ENCODE measurements at regions not wholly inside any gene's neighbourhood (a gene's known extent, or its start where the extent isn't known, plus 50 kb on each side); places are given as distances from the start of the nearest gene placed in this dataset.

GRCh38 chr2:15689654-15690053 is 98.0 kb downstream of the DDX1 start:
- no peak overlapping the region for H3K4me3 ChIP-seq (ENCODE audit: low read length)
- no peaks in the 10 kb centered on the region for H3K79me2 ChIP-seq (ENCODE audit: low read length)
- H3K36me3 ChIP-seq (replicated peaks; ENCODE audit: low read depth, low read length), result no peaks in the 10 kb centered on the region
- H4K20me1 ChIP-seq (ENCODE audit: insufficient read depth, low read length), result no peaks in the 10 kb centered on the region
- H2AFZ ChIP-seq (ENCODE audit: low read depth, low read length), result no peak overlapping the region
- TF ChIP-seq CTCF (IDR thresholded peaks at IDR 0.05; ENCODE audit: low read depth, low read length), result no peak
- TF ChIP-seq EZH2phosphoT487 (IDR thresholded peaks at IDR 0.05; ENCODE audit: low read depth), result no peak
- no peak overlapping the region for H3K27ac ChIP-seq (ENCODE audit: low read length)
- H3K9me3 ChIP-seq (ENCODE audit: insufficient read depth, low read length), result no peaks in the 10 kb centered on the region
- no peak overlapping the region for H3K4me2 ChIP-seq (ENCODE audit: low read length)
- peaks cover 30% of the 10 kb centered on the region for H3K27me3 ChIP-seq (ENCODE audit: low read depth, low read length)
- no peaks in the 10 kb centered on the region for H3K4me1 ChIP-seq (ENCODE audit: low read length)
- H3K9ac ChIP-seq (ENCODE audit: low read length), result no peak overlapping the region

- H3K79me2 ChIP-seq (ENCODE audit: low read length), result no peaks in the 10 kb centered on the region
- no peak overlapping the region for H2AFZ ChIP-seq (ENCODE audit: low read depth, low read length)
- peaks cover 24% of the 10 kb centered on the region for H3K27me3 ChIP-seq (ENCODE audit: low read depth, low read length)
These were observed 100.1 kb downstream of the DDX1 start for GRCh38 chr2:15691586-15692310.

GRCh38 chr2:15692551-15693377 is 101.1 kb downstream of the DDX1 start:
- no peak overlapping the region for H3K4me3 ChIP-seq (ENCODE audit: low read length)
- H3K27ac ChIP-seq (ENCODE audit: low read length), result no peak overlapping the region
- H4K20me1 ChIP-seq (ENCODE audit: insufficient read depth, low read length), result no peaks in the 10 kb centered on the region
- no peak overlapping the region for H2AFZ ChIP-seq (ENCODE audit: low read depth, low read length)
- no peaks in the 10 kb centered on the region for H3K9me3 ChIP-seq (ENCODE audit: insufficient read depth, low read length)
- TF ChIP-seq CTCF (IDR thresholded peaks at IDR 0.05; ENCODE audit: low read depth, low read length) (no peak), EZH2phosphoT487 (IDR thresholded peaks at IDR 0.05; ENCODE audit: low read depth) (no peak)
- H3K9ac ChIP-seq (ENCODE audit: low read length), result no peak overlapping the region
- H3K4me2 ChIP-seq (ENCODE audit: low read length), result no peak overlapping the region
- peaks cover 15% of the 10 kb centered on the region for H3K27me3 ChIP-seq (ENCODE audit: low read depth, low read length)
- no peaks in the 10 kb centered on the region for H3K4me1 ChIP-seq (ENCODE audit: low read length)
- no peaks in the 10 kb centered on the region for H3K79me2 ChIP-seq (ENCODE audit: low read length)
- H3K36me3 ChIP-seq (replicated peaks; ENCODE audit: low read depth, low read length), result no peaks in the 10 kb centered on the region

More at GRCh38 chr2:15691586-15692310, 100.1 kb downstream of the DDX1 start:
- no peak overlapping the region for H3K27ac ChIP-seq (ENCODE audit: low read length)
- H3K4me3 ChIP-seq (ENCODE audit: low read length), result no peak overlapping the region
- H3K9ac ChIP-seq (ENCODE audit: low read length), result no peak overlapping the region
- no peak overlapping the region for H3K4me2 ChIP-seq (ENCODE audit: low read length)
- H4K20me1 ChIP-seq (ENCODE audit: insufficient read depth, low read length), result no peaks in the 10 kb centered on the region
- no peaks in the 10 kb centered on the region for H3K9me3 ChIP-seq (ENCODE audit: insufficient read depth, low read length)
- no peak for TF ChIP-seq EZH2phosphoT487 (IDR thresholded peaks at IDR 0.05; ENCODE audit: low read depth)
- H3K36me3 ChIP-seq (replicated peaks; ENCODE audit: low read depth, low read length), result no peaks in the 10 kb centered on the region
- no peaks in the 10 kb centered on the region for H3K4me1 ChIP-seq (ENCODE audit: low read length)

GRCh38 chr2:15693382-15693781 is 101.7 kb downstream of the DDX1 start:
- H3K27me3 ChIP-seq (ENCODE audit: low read depth, low read length), result peaks cover 9% of the 10 kb centered on the region
- no peak overlapping the region for H3K4me2 ChIP-seq (ENCODE audit: low read length)
- no peaks in the 10 kb centered on the region for H3K36me3 ChIP-seq (replicated peaks; ENCODE audit: low read depth, low read length)
- no peak overlapping the region for H3K9ac ChIP-seq (ENCODE audit: low read length)
- H4K20me1 ChIP-seq (ENCODE audit: insufficient read depth, low read length), result no peaks in the 10 kb centered on the region
- H3K79me2 ChIP-seq (ENCODE audit: low read length), result no peaks in the 10 kb centered on the region
- H3K4me3 ChIP-seq (ENCODE audit: low read length), result no peak overlapping the region
- H2AFZ ChIP-seq (ENCODE audit: low read depth, low read length), result no peak overlapping the region
- H3K27ac ChIP-seq (ENCODE audit: low read length), result no peak overlapping the region
- no peaks in the 10 kb centered on the region for H3K4me1 ChIP-seq (ENCODE audit: low read length)
- H3K9me3 ChIP-seq (ENCODE audit: insufficient read depth, low read length), result no peaks in the 10 kb centered on the region
- TF ChIP-seq CTCF (IDR thresholded peaks at IDR 0.05; ENCODE audit: low read depth, low read length) (no peak), EZH2phosphoT487 (IDR thresholded peaks at IDR 0.05; ENCODE audit: low read depth) (no peak)

Data from OCI-LY3 (cell line).